Femur (tissue), 1 donor: ENCODE measurements at regions not wholly inside any gene's neighbourhood (a gene's known extent, or its start where the extent isn't known, plus 50 kb on each side); places are given as distances from the start of the nearest gene placed in this dataset.
"Not testable (repeated sequence)": the region's sequence is repeated elsewhere in the genome, so short reads cannot be mapped to it uniquely, and the experiment has no call there.

ENCODE experiments used
- DNase-seq: peaks from one replicate; pipeline ENCODE4 v3.0.0-alpha.2; 2017

- DNase-seq, result no peak
Measured at GRCh38 chr3:5035113-5035512, 55.9 kb downstream of the BHLHE40 start.

- no peak for DNase-seq
Measured at GRCh38 chr3:5035692-5036391, 56.6 kb downstream of the BHLHE40 start.

- DNase-seq, result no peak
Measured at GRCh38 chr3:5036392-5036766, 57.1 kb downstream of the BHLHE40 start.

DNA sequence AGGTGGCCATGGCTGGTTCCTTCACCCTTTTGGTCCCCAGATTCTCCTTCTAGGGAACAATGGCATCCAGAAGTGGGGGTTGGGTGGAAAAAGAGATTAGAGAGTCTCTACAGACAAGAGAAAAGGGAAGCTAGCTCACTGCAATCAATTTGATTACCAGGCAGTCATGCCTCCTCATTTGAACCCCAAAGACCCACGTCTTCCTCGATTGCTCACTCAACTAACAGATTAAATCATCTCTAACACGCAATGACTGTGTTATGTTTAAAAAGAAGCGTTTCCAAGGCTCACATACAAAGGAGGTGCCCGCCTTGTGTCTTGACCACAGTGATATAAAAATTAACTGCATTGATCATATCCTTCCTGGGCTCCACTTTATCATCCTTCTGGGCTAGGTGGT lies 57.6 kb downstream of the BHLHE40 start:
- DNase-seq, result no peak

- no peak for DNase-seq
Measured at GRCh38 chr3:5039585-5039984, 60.3 kb downstream of the BHLHE40 start.

GRCh38 chr3:5041315-5041714 lies 62.1 kb downstream of the BHLHE40 start:
- DNase-seq, result no peak

DNA sequence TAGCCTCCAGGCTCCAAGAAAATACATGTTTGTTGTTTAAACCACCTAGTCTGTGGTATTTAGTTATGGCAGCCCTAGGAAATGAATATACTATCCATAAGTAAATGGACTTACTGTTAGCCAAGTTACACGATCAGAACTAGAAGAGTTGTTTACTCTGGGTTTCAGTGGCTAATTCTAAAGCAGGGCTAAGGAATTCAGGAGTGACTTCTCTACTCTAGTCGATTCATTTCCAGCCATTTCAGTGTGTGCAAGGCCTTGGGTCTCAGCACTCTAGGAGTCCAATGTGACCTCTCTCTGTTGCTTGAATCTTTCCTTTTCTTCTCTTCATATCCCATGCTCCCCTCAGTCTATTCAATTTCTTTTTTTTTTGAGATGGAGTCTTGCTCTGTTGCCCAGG lies 66.7 kb downstream of the BHLHE40 start:
- no peak for DNase-seq

DNA sequence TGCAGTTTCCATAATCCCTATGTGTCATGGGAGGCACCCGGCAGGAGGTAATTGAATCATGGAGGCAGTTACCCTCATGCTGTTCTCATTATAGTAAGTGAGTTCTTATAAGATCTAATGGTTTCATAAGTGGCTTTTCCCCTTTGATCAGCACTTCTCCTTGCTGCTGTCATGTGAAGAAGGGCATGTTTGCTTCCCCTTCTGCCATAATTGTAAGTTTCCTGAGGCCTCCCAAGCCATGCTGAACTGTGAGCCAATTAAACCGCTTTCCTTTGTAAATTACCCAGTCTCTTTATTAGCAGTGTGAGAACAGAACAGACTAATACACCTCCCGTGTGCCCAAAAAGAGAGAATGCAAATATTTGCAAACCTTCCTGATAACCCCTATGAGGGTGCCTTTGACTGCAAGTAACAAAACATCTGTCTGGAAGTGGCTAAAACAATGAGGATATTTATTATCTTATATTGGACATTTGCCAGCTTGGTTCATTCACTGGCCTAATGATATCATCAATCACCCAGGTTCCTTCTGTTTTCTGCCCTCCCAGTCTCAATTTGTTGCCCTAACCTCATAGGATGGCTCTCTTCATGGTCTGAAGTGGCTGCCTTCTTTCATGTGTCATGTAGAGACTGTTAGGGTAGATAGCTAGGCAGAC lies 68.7 kb downstream of the BHLHE40 start:
- no peak for DNase-seq

- DNase-seq, result no peak
Measured at GRCh38 chr3:5051772-5052171, 70.3 kb upstream of the ARL8B start.

DNA sequence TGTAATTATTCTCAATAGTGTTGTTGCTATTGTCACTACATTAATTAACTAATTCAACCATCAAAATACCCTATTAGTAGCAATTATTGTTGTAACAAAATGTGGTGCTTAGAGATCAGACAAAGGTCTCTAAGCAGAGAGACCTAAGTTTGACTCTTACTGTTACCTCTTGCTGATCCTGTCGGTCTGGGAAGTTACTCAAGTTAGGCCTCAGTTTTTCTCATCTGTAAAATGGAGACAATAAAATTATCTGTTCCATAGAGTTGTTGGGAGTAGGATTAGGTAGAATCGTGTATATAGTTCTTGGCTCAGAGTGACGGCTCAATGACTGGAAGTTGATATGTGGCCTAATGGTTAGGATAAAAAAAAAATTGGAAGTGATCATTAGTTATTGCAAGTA lies 69.8 kb upstream of the ARL8B start:
- no peak for DNase-seq

DNA sequence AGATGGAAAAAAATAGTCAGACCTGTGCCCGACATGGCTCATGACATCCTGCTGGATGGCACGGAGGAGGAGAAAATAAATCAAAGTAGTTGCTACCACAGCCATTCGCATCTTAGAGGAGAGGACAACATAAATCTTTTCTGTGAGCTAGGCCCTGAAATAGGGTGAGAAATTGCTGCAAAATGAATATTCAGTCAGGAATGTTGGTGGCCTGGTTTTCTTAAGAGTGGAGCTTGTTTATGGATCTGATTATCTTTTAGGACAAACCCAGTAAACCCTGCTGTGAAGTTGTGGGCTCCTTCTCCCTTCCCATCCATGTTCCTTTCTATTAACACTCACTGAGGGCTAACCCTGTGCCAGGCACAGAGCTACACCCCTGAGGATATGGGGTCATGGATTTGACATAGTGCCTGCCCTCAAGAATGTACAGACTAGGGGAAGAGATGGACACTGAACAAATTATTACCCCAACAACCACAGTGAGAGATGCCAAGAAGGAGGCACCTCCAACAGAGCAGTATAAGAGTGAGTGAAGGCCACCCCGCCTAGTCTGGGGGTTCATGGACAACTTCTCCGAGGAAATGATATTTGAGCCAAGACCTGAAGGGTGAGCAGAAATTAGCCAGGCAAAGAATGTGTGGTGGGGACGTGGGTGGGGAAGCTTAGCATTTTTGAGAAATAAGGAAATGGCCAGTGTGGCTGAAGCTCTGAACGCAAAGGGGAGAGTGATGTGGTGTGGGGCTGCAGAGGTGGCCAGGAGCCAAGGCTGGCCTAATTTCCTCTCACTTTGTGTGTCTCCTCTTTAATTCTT lies 68.9 kb upstream of the ARL8B start:
- DNase-seq, result peak; percentile 38

- DNase-seq, result no peak
Measured at GRCh38 chr3:5054098-5054497, 68.0 kb upstream of the ARL8B start.

GRCh38 chr3:5054579-5054978 lies 67.5 kb upstream of the ARL8B start:
- DNase-seq, result not testable (repeated sequence)

GRCh38 chr3:5055357-5056110 lies 66.6 kb upstream of the ARL8B start:
- no peak for DNase-seq

DNA sequence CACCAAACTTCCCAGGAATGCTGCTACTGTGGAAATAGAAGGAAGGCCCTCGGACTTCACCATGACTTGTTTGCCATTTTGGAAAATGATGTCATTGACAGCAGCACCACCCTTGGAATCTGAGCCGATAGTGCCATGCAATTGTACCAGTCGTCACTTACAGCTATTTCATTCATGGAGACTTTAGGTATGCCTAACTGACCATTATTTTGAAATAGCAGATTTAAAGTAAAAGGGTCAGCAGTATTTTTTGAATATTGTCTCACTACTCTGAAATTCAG lies 66.0 kb upstream of the ARL8B start:
- no peak for DNase-seq

DNA sequence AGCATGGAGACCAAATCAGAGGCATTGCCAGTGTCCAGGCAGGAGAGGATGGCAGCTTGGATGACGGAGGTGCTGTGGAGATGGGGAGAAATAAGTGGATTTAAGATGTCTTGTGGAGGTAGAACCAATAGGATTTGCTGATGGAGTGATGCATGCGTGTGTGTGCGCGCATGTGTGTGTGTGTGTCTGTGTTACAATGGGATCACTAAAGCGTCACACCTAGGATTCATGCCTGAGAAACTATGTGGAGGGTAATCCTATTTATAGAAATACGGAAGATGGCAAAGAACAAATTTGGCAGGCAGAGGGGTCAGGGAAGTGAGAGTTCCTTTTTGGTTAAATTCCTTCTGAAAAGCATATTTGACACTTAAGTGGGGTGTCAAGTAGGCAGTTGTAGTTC lies 64.8 kb upstream of the ARL8B start:
- no peak for DNase-seq

GRCh38 chr3:5057857-5058324 lies 64.2 kb upstream of the ARL8B start:
- peak; percentile 86 for DNase-seq

DNA sequence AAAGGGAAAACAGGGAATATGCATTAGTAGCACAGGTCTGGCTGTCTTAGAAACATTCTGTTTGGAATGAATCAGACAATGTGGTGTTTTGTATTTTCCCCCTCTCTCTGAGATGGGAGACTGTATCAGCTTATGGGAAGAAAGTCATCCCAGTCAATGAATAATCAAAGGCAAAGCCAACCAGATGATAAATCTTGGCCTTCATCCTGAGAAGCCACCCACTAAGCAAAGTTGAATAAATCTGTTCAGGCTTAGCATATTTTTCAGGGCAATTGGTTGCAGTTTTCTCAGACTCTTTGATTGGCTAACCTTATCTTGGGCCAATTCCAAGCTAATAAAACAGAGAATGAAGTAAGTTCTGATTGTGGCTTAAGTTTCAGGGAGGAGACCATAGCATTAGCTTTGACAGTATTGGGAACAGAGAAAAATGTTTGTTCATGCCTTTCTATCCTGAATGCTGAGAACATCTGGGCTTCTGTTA lies 63.6 kb upstream of the ARL8B start:
- DNase-seq, result peak; percentile 43

GRCh38 chr3:5059782-5060181 lies 62.3 kb upstream of the ARL8B start:
- DNase-seq, result no peak

GRCh38 chr3:5061218-5061569 lies 60.9 kb upstream of the ARL8B start:
- DNase-seq, result no peak

GRCh38 chr3:5063724-5064123 lies 58.4 kb upstream of the ARL8B start:
- no peak for DNase-seq

- no peak for DNase-seq
Measured at GRCh38 chr3:5068531-5069050, 53.5 kb upstream of the ARL8B start.

- no peak for DNase-seq
Measured at GRCh38 chr3:5069627-5070026, 52.5 kb upstream of the ARL8B start.
